ENCODE measurements at regions not wholly inside any gene's neighbourhood (a gene's known extent, or its start where the extent isn't known, plus 50 kb on each side); places are given as distances from the start of the nearest gene placed in this dataset.

GRCh38 chr5:81856948-81857928 is 106.3 kb upstream of the SSBP2 start:
- H3K9me3 ChIP-seq (ENCODE audit: severe bottlenecking), result no peaks in the 10 kb centered on the region
- no peak overlapping the region for H3K4me3 ChIP-seq (ENCODE audit: low read depth, low read length)
- H3K27me3 ChIP-seq (ENCODE audit: insufficient read depth, low read depth, severe bottlenecking), result no peaks in the 10 kb centered on the region
- no peaks in the 10 kb centered on the region for H3K36me3 ChIP-seq
- DNase-seq, result peak; percentile 62
- peak; percentile 51 for TF ChIP-seq CTCF (IDR thresholded peaks at IDR 0.05; ENCODE audit: low read depth, low read length)
- no peak overlapping the region for H3K27ac ChIP-seq

- H3K36me3 ChIP-seq, result no peaks in the 10 kb centered on the region
- H3K27me3 ChIP-seq (ENCODE audit: insufficient read depth, low read depth, severe bottlenecking), result no peaks in the 10 kb centered on the region
- no peak overlapping the region for H3K4me3 ChIP-seq (ENCODE audit: low read depth, low read length)
- no peaks in the 10 kb centered on the region for H3K9me3 ChIP-seq (ENCODE audit: severe bottlenecking)
- TF ChIP-seq CTCF (IDR thresholded peaks at IDR 0.05; ENCODE audit: low read depth, low read length), result no peak
- no peak for DNase-seq
- peak overlapping the region; percentile 61 for H3K27ac ChIP-seq
Measured at GRCh38 chr5:81855591-81855990, 104.7 kb upstream of the SSBP2 start.

GRCh38 chr5:81854915-81855314 is 104.0 kb upstream of the SSBP2 start:
- peak overlapping the region; percentile 61; the same call in 1 of the 2 replicates for H3K27ac ChIP-seq

GRCh38 chr5:81854485-81854884 is 103.6 kb upstream of the SSBP2 start:
- Histone ChIP-seq H3K36me3 (no peaks in the 10 kb centered on the region), H3K9me3 (ENCODE audit: severe bottlenecking) (no peaks in the 10 kb centered on the region), H3K27me3 (ENCODE audit: insufficient read depth, low read depth, severe bottlenecking) (no peaks in the 10 kb centered on the region), H3K4me3 (ENCODE audit: low read depth, low read length) (no peak overlapping the region), H3K27ac (no peak overlapping the region)
- no peak for DNase-seq
- no peak for TF ChIP-seq CTCF (IDR thresholded peaks at IDR 0.05; ENCODE audit: low read depth, low read length)

More at GRCh38 chr5:81854915-81855314, 104.0 kb upstream of the SSBP2 start:
- DNase-seq, result no peak
- TF ChIP-seq CTCF (IDR thresholded peaks at IDR 0.05; ENCODE audit: low read depth, low read length), result no peak
- Histone ChIP-seq H3K4me3 (ENCODE audit: low read depth, low read length) (no peak overlapping the region), H3K27me3 (ENCODE audit: insufficient read depth, low read depth, severe bottlenecking) (no peaks in the 10 kb centered on the region), H3K36me3 (no peaks in the 10 kb centered on the region), H3K9me3 (ENCODE audit: severe bottlenecking) (no peaks in the 10 kb centered on the region)

- peak; percentile 27 for DNase-seq
- Histone ChIP-seq H3K27me3 (ENCODE audit: insufficient read depth, low read depth, severe bottlenecking) (no peaks in the 10 kb centered on the region), H3K27ac (peak overlapping the region; percentile 73), H3K36me3 (no peaks in the 10 kb centered on the region), H3K4me3 (ENCODE audit: low read depth, low read length) (peak overlapping the region; percentile 41), H3K9me3 (ENCODE audit: severe bottlenecking) (no peaks in the 10 kb centered on the region)
- no peak for TF ChIP-seq CTCF (IDR thresholded peaks at IDR 0.05; ENCODE audit: low read depth, low read length)
Measured at GRCh38 chr5:81853030-81853357, 102.1 kb upstream of the SSBP2 start.
